Lower lobe of right lung (tissue), 2 donors: ENCODE measurements at regions not wholly inside any gene's neighbourhood (a gene's known extent, or its start where the extent isn't known, plus 50 kb on each side); places are given as distances from the start of the nearest gene placed in this dataset.

Experiments
- ATAC-seq, 2 donors: fragments of 200-7000 bp; cut with Tn5 transposase; one replicate each; pipeline ENCODE4 v1.9.1; 2020 to 2022; ENCODE audit warnings: mild to moderate bottlenecking in 2 of 2, moderate library complexity in 2 of 2
- DNase-seq: peaks from one replicate; pipeline ENCODE4 v3.0.0-alpha.2; 2020
- H3K27ac ChIP-seq: fragments of 200-600 bp; one replicate; pipeline ENCODE4 v1.8.0; 2022
- H3K27me3 ChIP-seq: fragments of 200-600 bp; one replicate; pipeline ENCODE4 v1.8.0; 2022; ENCODE audit warnings: low read depth
- H3K36me3 ChIP-seq: fragments of 200-600 bp; one replicate; pipeline ENCODE4 v1.8.0; 2022; ENCODE audit warnings: mild to moderate bottlenecking
- H3K4me1 ChIP-seq: fragments of 200-600 bp; one replicate; pipeline ENCODE4 v1.8.0; 2022
- H3K4me3 ChIP-seq: fragments of 200-600 bp; one replicate; pipeline ENCODE4 v1.8.0; 2022; ENCODE audit warnings: mild to moderate bottlenecking
- H3K9me3 ChIP-seq: fragments of 200-600 bp; one replicate; pipeline ENCODE4 v1.8.0; 2022
- intact Hi-C: fragments of 100-400 bp; cut with DNase I; formaldehyde crosslinking; loops from one replicate; pipeline ENCODE4 v1.11.0; 2022
- TF ChIP-seq, protein P1 (sequence below): fragments of 200-600 bp; IDR thresholded peaks from one replicate; pipeline ENCODE4 v1.8.0; 2022; ENCODE audit warnings: antibody characterized with exemption, mild to moderate bottlenecking
- donor health status: DM: no; HTN: yes; CAD: no; lungs with severe emphysema.

GRCh38 chr5:105460721-105461120 lies 1898.1 kb upstream of the NUDT12 start:
- Histone ChIP-seq H3K9me3 (no peaks in the 10 kb centered on the region), H3K27ac (no peak overlapping the region), H3K4me1 (no peaks in the 10 kb centered on the region), H3K27me3 (no peaks in the 10 kb centered on the region), H3K36me3 (no peaks in the 10 kb centered on the region), H3K4me3 (no peak overlapping the region)
- intact Hi-C loops = no loop called here
- TF ChIP-seq, protein P1, sequence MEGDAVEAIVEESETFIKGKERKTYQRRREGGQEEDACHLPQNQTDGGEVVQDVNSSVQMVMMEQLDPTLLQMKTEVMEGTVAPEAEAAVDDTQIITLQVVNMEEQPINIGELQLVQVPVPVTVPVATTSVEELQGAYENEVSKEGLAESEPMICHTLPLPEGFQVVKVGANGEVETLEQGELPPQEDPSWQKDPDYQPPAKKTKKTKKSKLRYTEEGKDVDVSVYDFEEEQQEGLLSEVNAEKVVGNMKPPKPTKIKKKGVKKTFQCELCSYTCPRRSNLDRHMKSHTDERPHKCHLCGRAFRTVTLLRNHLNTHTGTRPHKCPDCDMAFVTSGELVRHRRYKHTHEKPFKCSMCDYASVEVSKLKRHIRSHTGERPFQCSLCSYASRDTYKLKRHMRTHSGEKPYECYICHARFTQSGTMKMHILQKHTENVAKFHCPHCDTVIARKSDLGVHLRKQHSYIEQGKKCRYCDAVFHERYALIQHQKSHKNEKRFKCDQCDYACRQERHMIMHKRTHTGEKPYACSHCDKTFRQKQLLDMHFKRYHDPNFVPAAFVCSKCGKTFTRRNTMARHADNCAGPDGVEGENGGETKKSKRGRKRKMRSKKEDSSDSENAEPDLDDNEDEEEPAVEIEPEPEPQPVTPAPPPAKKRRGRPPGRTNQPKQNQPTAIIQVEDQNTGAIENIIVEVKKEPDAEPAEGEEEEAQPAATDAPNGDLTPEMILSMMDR = no peak
- no peak for DNase-seq
- ATAC-seq = no peak

DNA sequence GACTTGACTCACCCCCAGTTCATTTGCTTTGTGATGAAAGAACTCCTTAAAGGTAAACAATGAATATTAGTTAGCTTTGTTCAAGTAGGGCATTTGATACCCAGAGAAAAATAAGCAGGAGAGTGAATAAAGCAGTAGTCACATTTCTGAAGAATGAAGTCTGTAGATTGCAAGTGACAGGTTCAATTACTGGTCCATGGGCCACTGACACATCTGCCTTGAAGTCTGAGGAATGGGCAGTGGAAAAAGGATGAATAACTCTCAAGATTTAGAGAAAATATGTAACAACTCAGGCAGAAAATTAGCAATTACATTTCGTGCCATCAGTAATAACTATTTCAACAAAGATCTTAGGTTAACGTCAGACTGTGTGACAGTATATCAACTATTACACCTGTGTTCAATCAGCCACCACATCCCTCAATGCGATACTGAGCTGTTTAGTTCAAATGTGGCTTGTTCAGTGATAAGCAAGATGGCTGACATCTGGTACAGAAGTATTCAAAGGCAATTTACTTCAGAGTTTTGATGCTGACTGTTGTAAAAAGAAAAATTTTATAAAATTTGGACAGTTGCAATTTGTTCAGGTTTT lies 1890.7 kb upstream of the NUDT12 start:
- H3K36me3 ChIP-seq = no peaks in the 10 kb centered on the region
- no peak overlapping the region for H3K4me3 ChIP-seq

DNA sequence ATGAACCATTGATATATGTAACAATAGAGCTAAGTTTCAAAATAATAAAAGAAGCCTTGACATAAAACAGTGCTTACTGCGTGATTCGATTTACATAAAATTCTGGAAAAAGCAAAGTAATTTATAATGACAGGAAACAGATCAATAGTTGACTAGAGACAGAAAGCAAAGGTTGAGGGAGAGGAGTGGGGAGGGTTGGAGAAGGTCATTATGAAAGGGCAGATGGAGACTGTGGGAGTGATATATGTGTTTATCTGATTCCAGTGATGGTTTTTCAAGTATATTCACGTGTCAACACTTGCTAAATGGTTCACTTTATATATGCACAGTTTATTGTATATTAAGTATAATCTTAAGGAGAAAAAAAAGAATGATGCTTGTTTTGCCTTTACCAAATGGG lies 1885.7 kb upstream of the NUDT12 start:
- no peak for DNase-seq
- Histone ChIP-seq H3K9me3 (no peaks in the 10 kb centered on the region), H3K27me3 (no peaks in the 10 kb centered on the region), H3K4me3 (no peak overlapping the region), H3K27ac (no peak overlapping the region), H3K36me3 (no peaks in the 10 kb centered on the region), H3K4me1 (no peaks in the 10 kb centered on the region)
- TF ChIP-seq, protein P1 = no peak
- ATAC-seq = no peak
- intact Hi-C loops = no loop called here

More for the DNA sequence above, 1890.7 kb upstream of the NUDT12 start:
- DNase-seq (no peak), ATAC-seq (no peak)
- Histone ChIP-seq H3K27me3 (no peaks in the 10 kb centered on the region), H3K27ac (no peak overlapping the region), H3K4me1 (no peaks in the 10 kb centered on the region), H3K9me3 (no peaks in the 10 kb centered on the region)
- TF ChIP-seq, protein P1 = no peak
- intact Hi-C loops = no loop called here

DNA sequence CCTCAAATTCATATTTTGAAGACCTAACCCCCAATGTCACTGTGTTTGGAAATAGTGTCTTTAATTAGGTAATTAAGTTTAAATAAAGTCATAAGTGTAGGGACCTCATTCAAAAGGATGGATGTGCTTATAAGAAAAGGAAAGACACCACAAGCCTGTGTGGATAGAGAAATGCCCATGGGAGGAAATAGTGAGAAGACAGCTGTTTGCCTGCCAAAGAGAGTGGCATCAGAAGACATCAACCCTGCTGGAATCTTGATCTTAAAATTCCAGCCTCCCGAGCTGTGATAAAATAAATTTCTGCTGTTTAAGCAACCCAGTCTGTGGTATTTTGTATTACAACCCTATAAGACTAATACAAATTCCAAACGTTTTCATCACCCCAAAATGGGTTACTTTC lies 1867.9 kb upstream of the NUDT12 start:
- H3K4me1 ChIP-seq = no peaks in the 10 kb centered on the region
- no peak for ATAC-seq
- no peaks in the 10 kb centered on the region for H3K27me3 ChIP-seq
- DNase-seq = no peak
- H3K9me3 ChIP-seq = no peaks in the 10 kb centered on the region
- H3K4me3 ChIP-seq = no peak overlapping the region
- H3K36me3 ChIP-seq = no peaks in the 10 kb centered on the region
- H3K27ac ChIP-seq = no peak overlapping the region
- intact Hi-C loops = no loop called here
- TF ChIP-seq, protein P1 = no peak

GRCh38 chr5:105428451-105429380 lies 1866.1 kb upstream of the NUDT12 start:
- Histone ChIP-seq H3K4me1 (no peaks in the 10 kb centered on the region), H3K36me3 (no peaks in the 10 kb centered on the region), H3K27ac (no peak overlapping the region), H3K27me3 (no peaks in the 10 kb centered on the region), H3K9me3 (no peaks in the 10 kb centered on the region), H3K4me3 (no peak overlapping the region)
- DNase-seq = no peak
- intact Hi-C loops = no loop called here
- TF ChIP-seq, protein P1 = no peak
- ATAC-seq = no peak
